ENCODE measurements at regions not wholly inside any gene's neighbourhood (a gene's known extent, or its start where the extent isn't known, plus 50 kb on each side); places are given as distances from the start of the nearest gene placed in this dataset.

DNA sequence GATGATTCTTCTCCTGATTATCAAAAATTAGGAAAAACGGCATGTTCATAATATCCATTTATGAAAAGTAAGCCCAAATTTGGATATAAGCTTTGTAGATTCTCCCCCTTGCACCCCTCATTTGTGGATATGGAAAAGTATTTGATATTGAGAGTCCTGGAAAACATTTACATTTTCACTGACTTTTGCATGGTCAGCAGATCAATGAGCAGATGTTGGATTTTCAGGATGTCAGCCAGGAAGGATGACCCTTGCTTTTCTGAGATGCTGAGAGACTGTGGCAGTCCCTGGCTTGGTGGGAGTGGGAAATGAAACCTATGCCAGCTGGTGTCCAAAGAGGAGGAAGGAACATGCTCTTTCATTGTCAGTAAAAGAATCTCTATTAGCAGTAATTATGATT is 410.8 kb downstream of the DMAC1 start:
- Mint-ChIP-seq H3K27ac (ENCODE audit: unreplicated experiment) (no peak overlapping the region), H3K4me1 (ENCODE audit: low read depth, unreplicated experiment) (peaks cover 5% of the 10 kb centered on the region), H3K27me3 (ENCODE audit: unreplicated experiment) (no peaks in the 10 kb centered on the region), H3K4me3 (ENCODE audit: unreplicated experiment) (no peak overlapping the region), H3K36me3 (ENCODE audit: unreplicated experiment) (no peaks in the 10 kb centered on the region), H3K9me3 (ENCODE audit: unreplicated experiment) (no peaks in the 10 kb centered on the region)
- DNase-seq = no peak
- TF ChIP-seq, protein P1, sequence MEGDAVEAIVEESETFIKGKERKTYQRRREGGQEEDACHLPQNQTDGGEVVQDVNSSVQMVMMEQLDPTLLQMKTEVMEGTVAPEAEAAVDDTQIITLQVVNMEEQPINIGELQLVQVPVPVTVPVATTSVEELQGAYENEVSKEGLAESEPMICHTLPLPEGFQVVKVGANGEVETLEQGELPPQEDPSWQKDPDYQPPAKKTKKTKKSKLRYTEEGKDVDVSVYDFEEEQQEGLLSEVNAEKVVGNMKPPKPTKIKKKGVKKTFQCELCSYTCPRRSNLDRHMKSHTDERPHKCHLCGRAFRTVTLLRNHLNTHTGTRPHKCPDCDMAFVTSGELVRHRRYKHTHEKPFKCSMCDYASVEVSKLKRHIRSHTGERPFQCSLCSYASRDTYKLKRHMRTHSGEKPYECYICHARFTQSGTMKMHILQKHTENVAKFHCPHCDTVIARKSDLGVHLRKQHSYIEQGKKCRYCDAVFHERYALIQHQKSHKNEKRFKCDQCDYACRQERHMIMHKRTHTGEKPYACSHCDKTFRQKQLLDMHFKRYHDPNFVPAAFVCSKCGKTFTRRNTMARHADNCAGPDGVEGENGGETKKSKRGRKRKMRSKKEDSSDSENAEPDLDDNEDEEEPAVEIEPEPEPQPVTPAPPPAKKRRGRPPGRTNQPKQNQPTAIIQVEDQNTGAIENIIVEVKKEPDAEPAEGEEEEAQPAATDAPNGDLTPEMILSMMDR (IDR thresholded peaks at IDR 0.05; ENCODE audit: partially characterized antibody, unreplicated experiment) = no peak

DNA sequence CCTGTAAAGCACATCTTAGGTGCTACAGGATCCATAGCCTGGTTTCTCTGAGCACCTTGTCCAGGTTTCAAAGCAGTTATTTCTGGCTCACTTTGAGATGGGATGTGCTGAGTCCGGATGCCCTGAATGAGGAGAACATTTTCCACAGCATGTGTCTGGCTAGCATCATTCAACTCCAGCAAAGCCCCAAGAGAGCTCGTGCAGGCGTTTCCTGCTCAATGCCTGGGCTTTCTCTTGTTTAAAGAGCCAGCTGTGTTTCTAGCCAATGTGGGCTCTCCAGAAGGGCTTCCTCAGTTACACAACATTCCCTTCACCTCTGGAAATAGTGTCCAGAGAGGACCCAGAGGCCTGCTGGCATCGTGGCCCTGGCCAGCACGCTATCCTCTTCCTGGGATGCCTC is 411.7 kb downstream of the DMAC1 start:
- H3K9me3 Mint-ChIP-seq (ENCODE audit: unreplicated experiment) = no peaks in the 10 kb centered on the region
- no peak overlapping the region for H3K4me3 Mint-ChIP-seq (ENCODE audit: unreplicated experiment)
- H3K36me3 Mint-ChIP-seq (ENCODE audit: unreplicated experiment) = no peaks in the 10 kb centered on the region
- DNase-seq = no peak
- peaks cover 5% of the 10 kb centered on the region for H3K4me1 Mint-ChIP-seq (ENCODE audit: low read depth, unreplicated experiment)
- H3K27me3 Mint-ChIP-seq (ENCODE audit: unreplicated experiment) = no peaks in the 10 kb centered on the region
- no peak overlapping the region for H3K27ac Mint-ChIP-seq (ENCODE audit: unreplicated experiment)
- TF ChIP-seq, protein P1 (IDR thresholded peaks at IDR 0.05; ENCODE audit: partially characterized antibody, unreplicated experiment) = no peak

DNA sequence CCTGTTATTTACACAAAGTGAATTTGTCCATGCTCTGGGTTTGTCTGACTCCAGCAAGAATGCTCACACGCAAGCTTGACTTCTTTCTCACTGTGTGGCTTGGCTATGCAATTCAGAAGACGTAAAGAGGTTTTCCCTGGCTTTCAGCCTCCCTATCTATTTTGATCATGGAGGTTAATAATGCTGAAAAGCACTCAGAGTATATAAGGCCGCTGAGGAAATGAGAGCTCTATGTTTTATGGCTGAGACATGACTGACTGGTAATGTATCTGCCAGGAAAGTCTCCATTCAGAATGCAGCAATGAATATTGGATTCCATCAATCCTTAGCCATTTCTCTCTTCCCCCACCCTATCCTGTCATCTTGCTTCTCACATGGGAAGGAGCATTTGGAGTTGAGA is 417.3 kb downstream of the DMAC1 start:
- H3K4me3 Mint-ChIP-seq (ENCODE audit: unreplicated experiment) = peak overlapping the region; percentile 25
- no peak for DNase-seq
- no peaks in the 10 kb centered on the region for H3K36me3 Mint-ChIP-seq (ENCODE audit: unreplicated experiment)
- peaks cover 7% of the 10 kb centered on the region for H3K4me1 Mint-ChIP-seq (ENCODE audit: low read depth, unreplicated experiment)
- peaks cover 3% of the 10 kb centered on the region for H3K27me3 Mint-ChIP-seq (ENCODE audit: unreplicated experiment)
- no peak overlapping the region for H3K27ac Mint-ChIP-seq (ENCODE audit: unreplicated experiment)
- H3K9me3 Mint-ChIP-seq (ENCODE audit: unreplicated experiment) = no peaks in the 10 kb centered on the region
- TF ChIP-seq, protein P1 (IDR thresholded peaks at IDR 0.05; ENCODE audit: partially characterized antibody, unreplicated experiment) = no peak

DNA sequence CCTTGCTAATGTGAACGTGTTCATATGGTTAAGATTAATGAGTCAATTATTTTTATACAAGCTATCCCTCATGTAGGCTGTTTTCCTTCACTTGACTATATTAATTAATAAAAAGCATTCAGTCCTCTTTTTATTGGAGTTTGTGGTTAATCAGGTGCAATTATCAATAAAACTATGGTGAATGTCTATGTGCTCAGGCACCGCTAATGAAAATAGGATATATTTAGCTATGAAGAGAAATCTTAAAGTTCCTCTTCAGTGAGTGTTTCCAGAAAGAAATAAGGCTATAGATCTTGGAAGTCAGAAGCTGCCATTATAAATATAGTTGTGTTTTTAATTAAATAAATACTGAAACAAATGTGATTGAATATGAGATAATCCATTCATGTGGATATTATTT is 422.1 kb downstream of the DMAC1 start:
- Mint-ChIP-seq H3K4me3 (ENCODE audit: unreplicated experiment) (no peak overlapping the region), H3K9me3 (ENCODE audit: unreplicated experiment) (no peaks in the 10 kb centered on the region), H3K27me3 (ENCODE audit: unreplicated experiment) (peaks cover 5% of the 10 kb centered on the region), H3K36me3 (ENCODE audit: unreplicated experiment) (no peaks in the 10 kb centered on the region), H3K27ac (ENCODE audit: unreplicated experiment) (no peak overlapping the region), H3K4me1 (ENCODE audit: low read depth, unreplicated experiment) (peaks cover 4% of the 10 kb centered on the region)
- no peak for DNase-seq
- TF ChIP-seq, protein P1 (IDR thresholded peaks at IDR 0.05; ENCODE audit: partially characterized antibody, unreplicated experiment) = no peak

DNA sequence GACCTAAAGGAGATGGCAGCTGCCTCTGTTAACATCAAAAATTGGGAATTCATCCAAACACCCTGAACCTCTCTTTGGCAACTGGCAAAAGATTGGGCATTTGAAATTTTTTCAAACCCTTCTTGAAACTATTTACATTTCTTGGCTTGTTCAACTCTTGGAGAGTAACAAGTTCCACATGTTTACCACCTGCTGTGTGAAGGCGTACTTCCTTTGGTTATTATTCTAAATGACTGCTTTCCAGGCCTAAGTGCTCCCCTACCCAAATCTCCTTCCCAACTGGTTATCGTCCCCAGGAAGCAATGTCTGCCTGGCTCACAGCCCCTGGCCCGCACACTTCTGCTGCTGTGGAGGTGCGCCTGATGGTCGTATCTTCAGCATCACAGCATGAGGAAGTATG is 422.7 kb downstream of the DMAC1 start:
- TF ChIP-seq, protein P1 (IDR thresholded peaks at IDR 0.05; ENCODE audit: partially characterized antibody, unreplicated experiment) = no peak
- no peaks in the 10 kb centered on the region for H3K4me1 Mint-ChIP-seq (ENCODE audit: low read depth, unreplicated experiment)
- H3K36me3 Mint-ChIP-seq (ENCODE audit: unreplicated experiment) = no peaks in the 10 kb centered on the region
- no peak overlapping the region for H3K27ac Mint-ChIP-seq (ENCODE audit: unreplicated experiment)
- no peak for DNase-seq
- no peak overlapping the region for H3K4me3 Mint-ChIP-seq (ENCODE audit: unreplicated experiment)
- peaks cover 3% of the 10 kb centered on the region for H3K27me3 Mint-ChIP-seq (ENCODE audit: unreplicated experiment)
- no peaks in the 10 kb centered on the region for H3K9me3 Mint-ChIP-seq (ENCODE audit: unreplicated experiment)

Data from glutamatergic neuron (in vitro differentiated cells).